Islet precursor cell (in vitro differentiated cells): ENCODE measurements at regions not wholly inside any gene's neighbourhood (a gene's known extent, or its start where the extent isn't known, plus 50 kb on each side); places are given as distances from the start of the nearest gene placed in this dataset.

Source experiments
- DNase-seq: peaks from one replicate; pipeline ENCODE4 v3.0.0-alpha.2; 2018

GRCh38 chr2:65507102-65508069 lies 75.0 kb upstream of the SPRED2 start:
- no peak for DNase-seq

GRCh38 chr2:65504814-65505697 lies 72.7 kb upstream of the SPRED2 start:
- no peak for DNase-seq

- no peak for DNase-seq
These were observed 71.8 kb upstream of the SPRED2 start for GRCh38 chr2:65504201-65504600.

- DNase-seq: no peak
These were observed 71.3 kb upstream of the SPRED2 start for GRCh38 chr2:65503746-65504145.

GRCh38 chr2:65501836-65502235 lies 69.4 kb upstream of the SPRED2 start:
- no peak for DNase-seq

- DNase-seq: no peak
These were observed 68.7 kb upstream of the SPRED2 start for GRCh38 chr2:65501074-65501473.

- DNase-seq: no peak
These were observed 68.1 kb upstream of the SPRED2 start for GRCh38 chr2:65500310-65501040.

- DNase-seq: no peak
These were observed 66.8 kb upstream of the SPRED2 start for GRCh38 chr2:65499216-65499615.

GRCh38 chr2:65498396-65498795 lies 66.0 kb upstream of the SPRED2 start:
- no peak for DNase-seq

GRCh38 chr2:65495251-65495877 lies 63.0 kb upstream of the SPRED2 start:
- no peak for DNase-seq

- no peak for DNase-seq
These were observed 61.7 kb upstream of the SPRED2 start for GRCh38 chr2:65494078-65494477.

- no peak for DNase-seq
These were observed 59.0 kb upstream of the SPRED2 start for GRCh38 chr2:65491381-65491905.

- DNase-seq: no peak
These were observed 57.8 kb upstream of the SPRED2 start for GRCh38 chr2:65490222-65490621.

GRCh38 chr2:65489269-65489668 lies 56.9 kb upstream of the SPRED2 start:
- DNase-seq: no peak

GRCh38 chr2:65488527-65488926 lies 56.1 kb upstream of the SPRED2 start:
- no peak for DNase-seq

GRCh38 chr2:65487404-65487803 lies 55.0 kb upstream of the SPRED2 start:
- no peak for DNase-seq

- DNase-seq: no peak
These were observed 54.4 kb upstream of the SPRED2 start for GRCh38 chr2:65486802-65487201.

- DNase-seq: no peak
These were observed 53.9 kb upstream of the SPRED2 start for GRCh38 chr2:65486282-65486681.

- no peak for DNase-seq
These were observed 53.4 kb upstream of the SPRED2 start for GRCh38 chr2:65485839-65486238.

- no peak for DNase-seq
These were observed 51.4 kb upstream of the SPRED2 start for GRCh38 chr2:65483763-65484162.

- DNase-seq: no peak
These were observed 50.6 kb upstream of the SPRED2 start for GRCh38 chr2:65482971-65483370.
